H9 (cell line): ENCODE measurements at regions not wholly inside any gene's neighbourhood (a gene's known extent, or its start where the extent isn't known, plus 50 kb on each side); places are given as distances from the start of the nearest gene placed in this dataset.

Experiments
- DNase-seq: peaks from one replicate; pipeline ENCODE4 v3.0.0-alpha.2; 2017
- H2AFZ ChIP-seq: one replicate; pipeline ENCODE4 v1.6.1; 2013; ENCODE audit warnings: mild to moderate bottlenecking, low read length, control low read depth, moderate library complexity
- H2AK5ac ChIP-seq: 2 replicates; pipeline ENCODE4 v1.6.1; 2013; ENCODE audit warnings: low read length, control low read depth, mixed read lengths; ENCODE audit not compliant: insufficient read length
- H2BK120ac ChIP-seq: one replicate; pipeline ENCODE4 v1.6.1; 2013; ENCODE audit warnings: low read depth, mild to moderate bottlenecking, low read length, control low read depth, inconsistent platforms; ENCODE audit not compliant: poor library complexity, severe bottlenecking
- H2BK12ac ChIP-seq: 2 replicates; pipeline ENCODE4 v1.6.1; 2013; ENCODE audit warnings: low read length, control low read depth, mixed read lengths, low read depth; ENCODE audit not compliant: insufficient read length
- H2BK15ac ChIP-seq: 2 replicates; pipeline ENCODE4 v1.6.1; 2013; ENCODE audit warnings: low read depth, low read length, control low read depth
- H2BK20ac ChIP-seq: one replicate; pipeline ENCODE4 v1.6.1; 2013; ENCODE audit warnings: low read depth, mild to moderate bottlenecking, low read length, control low read depth, inconsistent platforms; ENCODE audit not compliant: poor library complexity, severe bottlenecking
- H2BK5ac ChIP-seq: 2 replicates; pipeline ENCODE4 v1.6.1; 2013; ENCODE audit warnings: low read length, control low read depth, mixed read lengths; ENCODE audit not compliant: insufficient read length
- H3K14ac ChIP-seq: 2 replicates; pipeline ENCODE4 v1.6.1; 2013; ENCODE audit warnings: low read length, control low read depth; ENCODE audit not compliant: insufficient read depth
- H3K18ac ChIP-seq: 2 replicates; pipeline ENCODE4 v1.6.1; 2013; ENCODE audit warnings: low read depth, mild to moderate bottlenecking, mixed read lengths, low read length, control low read depth; ENCODE audit not compliant: insufficient read length
- H3K23ac ChIP-seq: 2 replicates; pipeline ENCODE4 v1.6.1; 2013; ENCODE audit warnings: low read length, control low read depth, mixed read lengths, low read depth; ENCODE audit not compliant: insufficient read length
- H3K23me2 ChIP-seq: 2 replicates; pipeline ENCODE4 v1.6.1; 2013; ENCODE audit warnings: low read depth, mild to moderate bottlenecking, mixed read lengths, low read length, control low read depth; ENCODE audit not compliant: insufficient read length, poor library complexity, severe bottlenecking
- H3K27ac ChIP-seq: 2 replicates; pipeline ENCODE4 v1.5.1; 2013; ENCODE audit warnings: low read length, control low read depth, mixed read lengths, low read depth; ENCODE audit not compliant: insufficient read length
- H3K27me3 ChIP-seq: 2 replicates; pipeline ENCODE4 v1.6.1; 2013; ENCODE audit warnings: low read length, control low read depth, inconsistent platforms; ENCODE audit not compliant: insufficient read depth
- H3K4ac ChIP-seq: 2 replicates; pipeline ENCODE4 v1.6.1; 2013; ENCODE audit warnings: low read depth, mild to moderate bottlenecking, control low read depth, inconsistent platforms, low read length, moderate library complexity
- H3K4me1 ChIP-seq: 2 replicates; pipeline ENCODE4 v1.6.1; 2013; ENCODE audit warnings: low read length, control low read depth, inconsistent platforms; ENCODE audit not compliant: insufficient read depth
- H3K4me2 ChIP-seq: 2 replicates; pipeline ENCODE4 v1.6.1; 2013; ENCODE audit warnings: low read length, control low read depth, mixed read lengths; ENCODE audit not compliant: insufficient read length, insufficient read depth
- H3K56ac ChIP-seq: 2 replicates; pipeline ENCODE4 v1.6.1; 2013; ENCODE audit warnings: low read depth, mild to moderate bottlenecking, mixed read lengths, low read length, control low read depth; ENCODE audit not compliant: insufficient read length
- H3K79me1 ChIP-seq: 2 replicates; pipeline ENCODE4 v1.6.1; 2013; ENCODE audit warnings: low read depth, mild to moderate bottlenecking, moderate library complexity, low read length, control low read depth, inconsistent platforms; ENCODE audit not compliant: insufficient read depth, poor library complexity, severe bottlenecking
- H3K79me2 ChIP-seq: 2 replicates; pipeline ENCODE4 v1.6.1; 2013; ENCODE audit warnings: low read length, control low read depth, inconsistent platforms; ENCODE audit not compliant: insufficient read depth
- H3K9ac ChIP-seq: 2 replicates; pipeline ENCODE4 v1.6.1; 2013; ENCODE audit warnings: low read length, control low read depth, mixed read lengths; ENCODE audit not compliant: insufficient read length; ENCODE audit errors: extremely low read depth
- H3K9me3 ChIP-seq: one replicate; pipeline ENCODE4 v1.6.1; 2013; ENCODE audit warnings: low read depth, low read length, inconsistent platforms; ENCODE audit not compliant: control insufficient read depth
- H3T11ph ChIP-seq: one replicate; pipeline ENCODE4 v1.6.1; 2013; ENCODE audit warnings: mild to moderate bottlenecking, low read length, control low read depth, inconsistent platforms
- H4K20me1 ChIP-seq: one replicate; pipeline ENCODE4 v1.6.1; 2013; ENCODE audit not compliant: control insufficient read depth, insufficient read length, insufficient read depth
- H4K5ac ChIP-seq: 2 replicates; pipeline ENCODE4 v1.6.1; 2013; ENCODE audit warnings: low read depth, mild to moderate bottlenecking, mixed read lengths, low read length, control low read depth; ENCODE audit not compliant: insufficient read length
- H4K8ac ChIP-seq: replicated peaks from 2 replicates; pipeline ENCODE4 v1.6.1; 2013; ENCODE audit warnings: low read length, control low read depth, mixed read lengths, low read depth; ENCODE audit not compliant: insufficient read length
- H4K91ac ChIP-seq: 2 replicates; pipeline ENCODE4 v1.6.1; 2013; ENCODE audit warnings: low read depth, mild to moderate bottlenecking, moderate library complexity, mixed read lengths, low read length, control low read depth; ENCODE audit not compliant: insufficient read length
- H3K27ac Mint-ChIP-seq, 3 experiments: 2 replicates in 2 of 3; 3 replicates in 1 of 3; pipeline ENCODE4 v1.8.0; 2020 to 2021; ENCODE audit warnings: mixed read lengths in 3 of 3, mild to moderate bottlenecking in 1 of 3, moderate library complexity in 1 of 3
- H3K27me3 Mint-ChIP-seq: 2 replicates; pipeline ENCODE4 v1.8.0; 2021; ENCODE audit warnings: low read depth, mild to moderate bottlenecking, moderate library complexity, mixed read lengths
- H3K36me3 Mint-ChIP-seq, 3 experiments: 2 replicates in 2 of 3; 3 replicates in 1 of 3; pipeline ENCODE4 v1.8.0; 2020 to 2021; ENCODE audit warnings: low read depth in 3 of 3, mixed read lengths in 3 of 3; ENCODE audit not compliant: insufficient read depth in 1 of 3
- H3K4me1 Mint-ChIP-seq, 2 experiments: 2 replicates each; pipeline ENCODE4 v1.8.0; 2020; ENCODE audit warnings: mixed read lengths in 2 of 2
- H3K4me3 Mint-ChIP-seq, 2 experiments: 2 replicates in 1 of 2; 3 replicates in 1 of 2; pipeline ENCODE4 v1.8.0; 2020 to 2021; ENCODE audit warnings: mild to moderate bottlenecking in 2 of 2, mixed read lengths in 2 of 2, moderate library complexity in 1 of 2
- H3K9me3 Mint-ChIP-seq, 2 experiments: 2 replicates in 1 of 2; 3 replicates in 1 of 2; pipeline ENCODE4 v1.8.0; 2020; ENCODE audit warnings: mild to moderate bottlenecking in 2 of 2, mixed read lengths in 2 of 2, moderate library complexity in 1 of 2
- WGBS: extraction: QIAGEN DNeasy Blood & Tissue Kit; methylation state at CpG from one replicate; pipeline ENCODE4 v1.1.7; 2013; ENCODE audit warnings: missing lambda C conversion rate, low lambda C conversion rate, mixed read lengths; ENCODE audit not compliant: insufficient read length; ENCODE audit errors: extremely low coverage; 5-methylcytosine and 5-hydroxymethylcytosine counted together
- TF ChIP-seq, protein P1 (sequence below): fragments of 200-600 bp; sonication (generic); conservative IDR thresholded peaks from 3 replicates; pipeline ENCODE4 v1.8.0; 2021; ENCODE audit warnings: antibody characterized with exemption, mild to moderate bottlenecking

DNA sequence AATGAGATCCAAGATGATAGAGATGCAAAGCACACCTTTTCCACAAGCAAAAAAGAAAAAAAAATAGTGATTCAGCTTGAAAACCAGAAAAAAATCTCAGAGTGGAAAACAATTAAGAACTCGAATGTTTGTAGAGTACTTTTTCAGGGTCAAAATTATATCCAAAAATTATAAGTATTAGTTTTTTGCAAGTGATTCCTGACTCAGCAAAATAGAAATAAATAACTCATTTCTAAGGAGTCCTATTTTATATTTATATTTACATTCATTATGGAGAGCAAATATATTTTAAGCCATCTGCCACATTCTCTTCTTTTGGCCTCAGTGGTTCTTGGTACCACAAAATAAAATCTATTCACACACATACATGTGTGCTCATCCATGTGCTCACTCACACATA, 1011.8 kb upstream of the ARRDC3 start:
- no CpG with 5 or more reads among the region's 1 CpG for WGBS
- Histone ChIP-seq H3K18ac (no peak overlapping the region), H3K79me2 (no peaks in the 10 kb centered on the region), H4K91ac (no peak overlapping the region), H3K4ac (no peak overlapping the region), H3K4me1 (no peaks in the 10 kb centered on the region), H3T11ph (no peak overlapping the region), H2BK20ac (no peak overlapping the region), H3K4me2 (no peak overlapping the region), H3K27me3 (no peaks in the 10 kb centered on the region), H2AFZ (no peak overlapping the region), H3K27ac (no peak overlapping the region), H2BK120ac (no peak overlapping the region), H3K56ac (no peak overlapping the region), H3K9ac (no peak overlapping the region), H2BK12ac (no peak overlapping the region), H2BK5ac (no peak overlapping the region), H3K14ac (no peak overlapping the region), H3K23ac (no peak overlapping the region), H4K8ac (no peak overlapping the region), H3K9me3 (no peaks in the 10 kb centered on the region), H3K23me2 (no peaks in the 10 kb centered on the region), H4K5ac (no peak overlapping the region), H3K79me1 (no peaks in the 10 kb centered on the region), H2BK15ac (no peak overlapping the region), H4K20me1 (no peaks in the 10 kb centered on the region), H2AK5ac (no peak overlapping the region)
- Mint-ChIP-seq H3K9me3 (no peaks in the 10 kb centered on the region), H3K36me3 (no peaks in the 10 kb centered on the region), H3K27me3 (no peaks in the 10 kb centered on the region), H3K4me1 (no peaks in the 10 kb centered on the region), H3K27ac (no peak overlapping the region), H3K4me3 (no peak overlapping the region)
- TF ChIP-seq, protein P1, sequence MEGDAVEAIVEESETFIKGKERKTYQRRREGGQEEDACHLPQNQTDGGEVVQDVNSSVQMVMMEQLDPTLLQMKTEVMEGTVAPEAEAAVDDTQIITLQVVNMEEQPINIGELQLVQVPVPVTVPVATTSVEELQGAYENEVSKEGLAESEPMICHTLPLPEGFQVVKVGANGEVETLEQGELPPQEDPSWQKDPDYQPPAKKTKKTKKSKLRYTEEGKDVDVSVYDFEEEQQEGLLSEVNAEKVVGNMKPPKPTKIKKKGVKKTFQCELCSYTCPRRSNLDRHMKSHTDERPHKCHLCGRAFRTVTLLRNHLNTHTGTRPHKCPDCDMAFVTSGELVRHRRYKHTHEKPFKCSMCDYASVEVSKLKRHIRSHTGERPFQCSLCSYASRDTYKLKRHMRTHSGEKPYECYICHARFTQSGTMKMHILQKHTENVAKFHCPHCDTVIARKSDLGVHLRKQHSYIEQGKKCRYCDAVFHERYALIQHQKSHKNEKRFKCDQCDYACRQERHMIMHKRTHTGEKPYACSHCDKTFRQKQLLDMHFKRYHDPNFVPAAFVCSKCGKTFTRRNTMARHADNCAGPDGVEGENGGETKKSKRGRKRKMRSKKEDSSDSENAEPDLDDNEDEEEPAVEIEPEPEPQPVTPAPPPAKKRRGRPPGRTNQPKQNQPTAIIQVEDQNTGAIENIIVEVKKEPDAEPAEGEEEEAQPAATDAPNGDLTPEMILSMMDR, result no peak
- no peak for DNase-seq
